ENCODE measurements at regions not wholly inside any gene's neighbourhood (a gene's known extent, or its start where the extent isn't known, plus 50 kb on each side); places are given as distances from the start of the nearest gene placed in this dataset.

- no peak for TF ChIP-seq CBX3 (IDR thresholded peaks at IDR 0.05; ENCODE audit: low read depth)
These were observed 1476.5 kb downstream of the TBC1D22A start (continued) for GRCh38 chr22:48238966-48239365.

GRCh38 chr22:48238284-48238915 lies 1476.0 kb downstream of the TBC1D22A start:
- no peak overlapping the region for H3K4me3 ChIP-seq (replicated peaks in 1 of 2; ENCODE audit: low read depth in 1 of 2, low read length in 2 of 2)
- no peak overlapping the region for H3K27ac ChIP-seq (ENCODE audit: low read depth, low read length)
- no peaks in the 10 kb centered on the region for H3K27me3 ChIP-seq (ENCODE audit: insufficient read depth, low read length)
- H3K4me2 ChIP-seq (ENCODE audit: low read length), result no peak overlapping the region
- H3K9ac ChIP-seq (ENCODE audit: low read length), result no peak overlapping the region
- no peaks in the 10 kb centered on the region for H3K79me2 ChIP-seq (ENCODE audit: insufficient read depth, low read length)
- DNase-seq (ENCODE audit: low read depth, low spot score) (no peak), ATAC-seq (no peak)
- ChIA-PET CTCF (no interaction called here), RAD21 (ENCODE audit: low non-redundant PET in 1 of 2, low total read pairs in 2 of 2, uncharacterized antibody in 2 of 2, unreplicated experiment in 2 of 2) (no interaction called here), POLR2A (no interaction called here)
- no TSS peak for BruUV-seq (replicated peaks)
- intact Hi-C loops (cut with micrococcal nuclease), result no loop called here
- no peaks in the 10 kb centered on the region for H3K4me1 ChIP-seq (ENCODE audit: control insufficient read depth in 1 of 2, insufficient read depth in 2 of 2, low read length in 2 of 2)
- no peaks in the 10 kb centered on the region for H3K9me2 ChIP-seq (ENCODE audit: insufficient read depth)
- no peaks in the 10 kb centered on the region for H4K20me1 ChIP-seq (ENCODE audit: insufficient read depth)
- no peaks in the 10 kb centered on the region for H3K36me3 ChIP-seq (ENCODE audit: control insufficient read depth in 1 of 2, insufficient read depth in 2 of 2, low read length in 2 of 2)
- TF ChIP-seq CEBPB (IDR thresholded peaks at IDR 0.05; ENCODE audit: low read depth), result no peak
- no peak for TF ChIP-seq CTCF (IDR thresholded peaks at IDR 0.05 in 2 of 3, conservative IDR thresholded peaks at IDR 0.05 in 1 of 3; ENCODE audit: borderline replicate concordance in 1 of 3, insufficient read depth in 1 of 3, low read depth in 2 of 3, low read length in 2 of 3)
- TF ChIP-seq CBX3 (IDR thresholded peaks at IDR 0.05; ENCODE audit: low read depth), result no peak
- H2AFZ ChIP-seq (ENCODE audit: low read depth, low read length, poor library complexity, severe bottlenecking), result no peak overlapping the region
- H3K9me3 ChIP-seq (ENCODE audit: control insufficient read depth in 1 of 2, insufficient read depth in 1 of 2, low read depth in 1 of 2, low read length in 2 of 2), result peaks cover 7 to 10% of the 10 kb centered on the region in 2 experiments; a peak in 2 of 4 replicates
